GM12878 (cell line): ENCODE measurements at regions not wholly inside any gene's neighbourhood (a gene's known extent, or its start where the extent isn't known, plus 50 kb on each side); places are given as distances from the start of the nearest gene placed in this dataset.

Experiments
- BHLHE40 ChIP-seq, 2 experiments: fragments of 450-650 bp in 1 of 2; IDR thresholded peaks; 2 replicates each; pipeline ENCODE4 v1.6.1; 2011 to 2017; ENCODE audit warnings: low read depth in 2 of 2, borderline replicate concordance in 1 of 2, improper control_type of control experiment in 1 of 2, low read length in 1 of 2, mild to moderate bottlenecking in 1 of 2
- IKZF1 ChIP-seq: fragments of 450-650 bp; conservative IDR thresholded peaks from 2 replicates; pipeline ENCODE4 v1.6.1; 2017; ENCODE audit warnings: antibody characterized with exemption, mild to moderate bottlenecking
- IKZF2 ChIP-seq, 2 experiments: fragments of 450-650 bp; IDR thresholded peaks; 2 replicates each; pipeline ENCODE4 v1.6.1; 2017; ENCODE audit warnings: mild to moderate bottlenecking in 2 of 2, moderate library complexity in 2 of 2
- JUNB ChIP-seq: IDR thresholded peaks from 2 replicates; pipeline ENCODE4 v1.6.1; 2016; ENCODE audit warnings: antibody characterized with exemption, mild to moderate bottlenecking
- POLR2A ChIP-seq: IDR thresholded peaks from 2 replicates; pipeline ENCODE4 v1.6.1; 2011; ENCODE audit warnings: low read depth, mild to moderate bottlenecking, low read length
- TAF1 ChIP-seq: IDR thresholded peaks from 2 replicates; pipeline ENCODE4 v1.6.1; 2011; ENCODE audit warnings: mild to moderate bottlenecking, low read depth, low read length, borderline replicate concordance
- YBX1 ChIP-seq: fragments of 450-650 bp; IDR thresholded peaks from 2 replicates; pipeline ENCODE4 v1.6.1; 2016; ENCODE audit warnings: antibody characterized with exemption
- YY1 ChIP-seq: IDR thresholded peaks from 2 replicates; pipeline ENCODE4 v1.6.1; 2011; ENCODE audit warnings: low read depth, mild to moderate bottlenecking, low read length
- ZNF207 ChIP-seq: fragments of 450-650 bp; IDR thresholded peaks from 2 replicates; pipeline ENCODE4 v1.6.1; 2014; ENCODE audit warnings: antibody characterized with exemption, mild to moderate bottlenecking, borderline replicate concordance
- ZNF217 ChIP-seq: fragments of 450-650 bp; IDR thresholded peaks from 2 replicates; pipeline ENCODE4 v1.6.1; 2017; ENCODE audit warnings: antibody characterized with exemption, mild to moderate bottlenecking
- ZNF622 ChIP-seq: fragments of 450-650 bp; IDR thresholded peaks from 2 replicates; pipeline ENCODE4 v1.6.1; 2017; ENCODE audit warnings: mild to moderate bottlenecking, inconsistent platforms
- ZSCAN29 ChIP-seq: fragments of 450-650 bp; IDR thresholded peaks from 2 replicates; pipeline ENCODE4 v1.6.1; 2017; ENCODE audit warnings: mild to moderate bottlenecking, moderate library complexity
- TF ChIP-seq, protein P1 (sequence below): IDR thresholded peaks from 2 replicates; pipeline ENCODE4 v1.6.1; 2012; ENCODE audit warnings: improper control_type of control experiment, low read depth, low read length; ENCODE audit not compliant: insufficient replicate concordance
- TF ChIP-seq, protein P2 (sequence below): IDR thresholded peaks from 2 replicates; pipeline ENCODE4 v1.6.1; 2011; ENCODE audit warnings: borderline replicate concordance, low read depth, mild to moderate bottlenecking, moderate library complexity, mixed read lengths, low read length; ENCODE audit not compliant: insufficient read depth; ENCODE audit errors: extremely low read length
- TF ChIP-seq, protein P3 (sequence below): IDR thresholded peaks from 2 replicates; pipeline ENCODE4 v1.6.1; 2012; ENCODE audit warnings: mild to moderate bottlenecking, low read depth, low read length
- TF ChIP-seq, protein P4 (sequence below): fragments of 450-650 bp; formaldehyde crosslinking; IDR thresholded peaks from 2 replicates; pipeline ENCODE4 v1.4.0; 2020; ENCODE audit warnings: mild to moderate bottlenecking, moderate library complexity
- TF ChIP-seq, protein P5 (sequence below): fragments of 450-650 bp; IDR thresholded peaks from 2 replicates; pipeline ENCODE4 v1.6.1; 2016; ENCODE audit warnings: mild to moderate bottlenecking

DNA sequence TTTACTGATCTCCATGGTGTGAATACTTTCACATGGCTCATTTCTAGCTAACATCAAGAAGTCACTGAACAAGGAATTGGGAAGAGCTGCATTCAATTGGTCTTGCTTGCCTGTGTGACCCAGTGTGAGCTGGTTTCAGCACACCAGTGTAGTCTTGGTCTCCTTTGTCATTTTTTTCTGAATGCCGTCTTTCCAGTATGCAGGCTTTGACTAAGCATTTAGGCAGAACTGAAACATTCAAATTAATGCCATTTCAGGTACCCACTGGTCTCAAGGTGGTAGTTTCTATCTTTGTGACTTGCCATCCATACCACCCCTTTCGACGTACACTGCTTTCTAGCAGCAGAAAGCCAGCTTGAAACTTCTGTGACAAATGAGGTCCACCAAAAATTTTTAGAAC is 550.5 kb upstream of the BOD1L1 start (continued):
- TF ChIP-seq, protein P1, sequence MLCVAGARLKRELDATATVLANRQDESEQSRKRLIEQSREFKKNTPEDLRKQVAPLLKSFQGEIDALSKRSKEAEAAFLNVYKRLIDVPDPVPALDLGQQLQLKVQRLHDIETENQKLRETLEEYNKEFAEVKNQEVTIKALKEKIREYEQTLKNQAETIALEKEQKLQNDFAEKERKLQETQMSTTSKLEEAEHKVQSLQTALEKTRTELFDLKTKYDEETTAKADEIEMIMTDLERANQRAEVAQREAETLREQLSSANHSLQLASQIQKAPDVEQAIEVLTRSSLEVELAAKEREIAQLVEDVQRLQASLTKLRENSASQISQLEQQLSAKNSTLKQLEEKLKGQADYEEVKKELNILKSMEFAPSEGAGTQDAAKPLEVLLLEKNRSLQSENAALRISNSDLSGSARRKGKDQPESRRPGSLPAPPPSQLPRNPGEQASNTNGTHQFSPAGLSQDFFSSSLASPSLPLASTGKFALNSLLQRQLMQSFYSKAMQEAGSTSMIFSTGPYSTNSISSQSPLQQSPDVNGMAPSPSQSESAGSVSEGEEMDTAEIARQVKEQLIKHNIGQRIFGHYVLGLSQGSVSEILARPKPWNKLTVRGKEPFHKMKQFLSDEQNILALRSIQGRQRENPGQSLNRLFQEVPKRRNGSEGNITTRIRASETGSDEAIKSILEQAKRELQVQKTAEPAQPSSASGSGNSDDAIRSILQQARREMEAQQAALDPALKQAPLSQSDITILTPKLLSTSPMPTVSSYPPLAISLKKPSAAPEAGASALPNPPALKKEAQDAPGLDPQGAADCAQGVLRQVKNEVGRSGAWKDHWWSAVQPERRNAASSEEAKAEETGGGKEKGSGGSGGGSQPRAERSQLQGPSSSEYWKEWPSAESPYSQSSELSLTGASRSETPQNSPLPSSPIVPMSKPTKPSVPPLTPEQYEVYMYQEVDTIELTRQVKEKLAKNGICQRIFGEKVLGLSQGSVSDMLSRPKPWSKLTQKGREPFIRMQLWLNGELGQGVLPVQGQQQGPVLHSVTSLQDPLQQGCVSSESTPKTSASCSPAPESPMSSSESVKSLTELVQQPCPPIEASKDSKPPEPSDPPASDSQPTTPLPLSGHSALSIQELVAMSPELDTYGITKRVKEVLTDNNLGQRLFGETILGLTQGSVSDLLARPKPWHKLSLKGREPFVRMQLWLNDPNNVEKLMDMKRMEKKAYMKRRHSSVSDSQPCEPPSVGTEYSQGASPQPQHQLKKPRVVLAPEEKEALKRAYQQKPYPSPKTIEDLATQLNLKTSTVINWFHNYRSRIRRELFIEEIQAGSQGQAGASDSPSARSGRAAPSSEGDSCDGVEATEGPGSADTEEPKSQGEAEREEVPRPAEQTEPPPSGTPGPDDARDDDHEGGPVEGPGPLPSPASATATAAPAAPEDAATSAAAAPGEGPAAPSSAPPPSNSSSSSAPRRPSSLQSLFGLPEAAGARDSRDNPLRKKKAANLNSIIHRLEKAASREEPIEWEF, result no peak
- no peak for TF ChIP-seq ZNF207
- no peak for TF ChIP-seq POLR2A
- TF ChIP-seq ZSCAN29, result no peak
- 0 out of 2 replicates have a peak, but pooled peaks have one; percentile 49 for TF ChIP-seq IKZF1
- no peak for TF ChIP-seq YY1
- TF ChIP-seq, protein P2, sequence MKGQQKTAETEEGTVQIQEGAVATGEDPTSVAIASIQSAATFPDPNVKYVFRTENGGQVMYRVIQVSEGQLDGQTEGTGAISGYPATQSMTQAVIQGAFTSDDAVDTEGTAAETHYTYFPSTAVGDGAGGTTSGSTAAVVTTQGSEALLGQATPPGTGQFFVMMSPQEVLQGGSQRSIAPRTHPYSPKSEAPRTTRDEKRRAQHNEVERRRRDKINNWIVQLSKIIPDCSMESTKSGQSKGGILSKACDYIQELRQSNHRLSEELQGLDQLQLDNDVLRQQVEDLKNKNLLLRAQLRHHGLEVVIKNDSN, result no peak
- no peak for TF ChIP-seq TAF1
- peak; percentile 44 to 70; a peak in 2 of 4 replicates for TF ChIP-seq IKZF2 (IDR thresholded peaks at IDR 0.05)
- TF ChIP-seq, protein P3, sequence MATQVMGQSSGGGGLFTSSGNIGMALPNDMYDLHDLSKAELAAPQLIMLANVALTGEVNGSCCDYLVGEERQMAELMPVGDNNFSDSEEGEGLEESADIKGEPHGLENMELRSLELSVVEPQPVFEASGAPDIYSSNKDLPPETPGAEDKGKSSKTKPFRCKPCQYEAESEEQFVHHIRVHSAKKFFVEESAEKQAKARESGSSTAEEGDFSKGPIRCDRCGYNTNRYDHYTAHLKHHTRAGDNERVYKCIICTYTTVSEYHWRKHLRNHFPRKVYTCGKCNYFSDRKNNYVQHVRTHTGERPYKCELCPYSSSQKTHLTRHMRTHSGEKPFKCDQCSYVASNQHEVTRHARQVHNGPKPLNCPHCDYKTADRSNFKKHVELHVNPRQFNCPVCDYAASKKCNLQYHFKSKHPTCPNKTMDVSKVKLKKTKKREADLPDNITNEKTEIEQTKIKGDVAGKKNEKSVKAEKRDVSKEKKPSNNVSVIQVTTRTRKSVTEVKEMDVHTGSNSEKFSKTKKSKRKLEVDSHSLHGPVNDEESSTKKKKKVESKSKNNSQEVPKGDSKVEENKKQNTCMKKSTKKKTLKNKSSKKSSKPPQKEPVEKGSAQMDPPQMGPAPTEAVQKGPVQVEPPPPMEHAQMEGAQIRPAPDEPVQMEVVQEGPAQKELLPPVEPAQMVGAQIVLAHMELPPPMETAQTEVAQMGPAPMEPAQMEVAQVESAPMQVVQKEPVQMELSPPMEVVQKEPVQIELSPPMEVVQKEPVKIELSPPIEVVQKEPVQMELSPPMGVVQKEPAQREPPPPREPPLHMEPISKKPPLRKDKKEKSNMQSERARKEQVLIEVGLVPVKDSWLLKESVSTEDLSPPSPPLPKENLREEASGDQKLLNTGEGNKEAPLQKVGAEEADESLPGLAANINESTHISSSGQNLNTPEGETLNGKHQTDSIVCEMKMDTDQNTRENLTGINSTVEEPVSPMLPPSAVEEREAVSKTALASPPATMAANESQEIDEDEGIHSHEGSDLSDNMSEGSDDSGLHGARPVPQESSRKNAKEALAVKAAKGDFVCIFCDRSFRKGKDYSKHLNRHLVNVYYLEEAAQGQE, result no peak
- TF ChIP-seq, protein P4, sequence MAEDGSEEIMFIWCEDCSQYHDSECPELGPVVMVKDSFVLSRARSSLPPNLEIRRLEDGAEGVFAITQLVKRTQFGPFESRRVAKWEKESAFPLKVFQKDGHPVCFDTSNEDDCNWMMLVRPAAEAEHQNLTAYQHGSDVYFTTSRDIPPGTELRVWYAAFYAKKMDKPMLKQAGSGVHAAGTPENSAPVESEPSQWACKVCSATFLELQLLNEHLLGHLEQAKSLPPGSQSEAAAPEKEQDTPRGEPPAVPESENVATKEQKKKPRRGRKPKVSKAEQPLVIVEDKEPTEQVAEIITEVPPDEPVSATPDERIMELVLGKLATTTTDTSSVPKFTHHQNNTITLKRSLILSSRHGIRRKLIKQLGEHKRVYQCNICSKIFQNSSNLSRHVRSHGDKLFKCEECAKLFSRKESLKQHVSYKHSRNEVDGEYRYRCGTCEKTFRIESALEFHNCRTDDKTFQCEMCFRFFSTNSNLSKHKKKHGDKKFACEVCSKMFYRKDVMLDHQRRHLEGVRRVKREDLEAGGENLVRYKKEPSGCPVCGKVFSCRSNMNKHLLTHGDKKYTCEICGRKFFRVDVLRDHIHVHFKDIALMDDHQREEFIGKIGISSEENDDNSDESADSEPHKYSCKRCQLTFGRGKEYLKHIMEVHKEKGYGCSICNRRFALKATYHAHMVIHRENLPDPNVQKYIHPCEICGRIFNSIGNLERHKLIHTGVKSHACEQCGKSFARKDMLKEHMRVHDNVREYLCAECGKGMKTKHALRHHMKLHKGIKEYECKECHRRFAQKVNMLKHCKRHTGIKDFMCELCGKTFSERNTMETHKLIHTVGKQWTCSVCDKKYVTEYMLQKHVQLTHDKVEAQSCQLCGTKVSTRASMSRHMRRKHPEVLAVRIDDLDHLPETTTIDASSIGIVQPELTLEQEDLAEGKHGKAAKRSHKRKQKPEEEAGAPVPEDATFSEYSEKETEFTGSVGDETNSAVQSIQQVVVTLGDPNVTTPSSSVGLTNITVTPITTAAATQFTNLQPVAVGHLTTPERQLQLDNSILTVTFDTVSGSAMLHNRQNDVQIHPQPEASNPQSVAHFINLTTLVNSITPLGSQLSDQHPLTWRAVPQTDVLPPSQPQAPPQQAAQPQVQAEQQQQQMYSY (CRISPR knock-in tag), result no peak
- TF ChIP-seq BHLHE40 (IDR thresholded peaks at IDR 0.05; ENCODE audit: borderline replicate concordance in 1 of 2, low read depth in 2 of 2, low read length in 1 of 2), result peak in 1 of 2 experiments; percentile 16; a peak in 1 of 4 replicates
- TF ChIP-seq, protein P5, sequence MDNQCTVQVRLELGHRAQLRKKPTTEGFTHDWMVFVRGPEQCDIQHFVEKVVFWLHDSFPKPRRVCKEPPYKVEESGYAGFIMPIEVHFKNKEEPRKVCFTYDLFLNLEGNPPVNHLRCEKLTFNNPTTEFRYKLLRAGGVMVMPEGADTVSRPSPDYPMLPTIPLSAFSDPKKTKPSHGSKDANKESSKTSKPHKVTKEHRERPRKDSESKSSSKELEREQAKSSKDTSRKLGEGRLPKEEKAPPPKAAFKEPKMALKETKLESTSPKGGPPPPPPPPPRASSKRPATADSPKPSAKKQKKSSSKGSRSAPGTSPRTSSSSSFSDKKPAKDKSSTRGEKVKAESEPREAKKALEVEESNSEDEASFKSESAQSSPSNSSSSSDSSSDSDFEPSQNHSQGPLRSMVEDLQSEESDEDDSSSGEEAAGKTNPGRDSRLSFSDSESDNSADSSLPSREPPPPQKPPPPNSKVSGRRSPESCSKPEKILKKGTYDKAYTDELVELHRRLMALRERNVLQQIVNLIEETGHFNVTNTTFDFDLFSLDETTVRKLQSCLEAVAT, result peak; percentile 78
- TF ChIP-seq JUNB, result peak; percentile 38
- TF ChIP-seq ZNF622, result no peak
- no peak for TF ChIP-seq YBX1
- TF ChIP-seq ZNF217, result no peak
